CD4-positive, alpha-beta T cell treated with Interleukin-17A for 4 hours (primary cell): ENCODE measurements at regions not wholly inside any gene's neighbourhood (a gene's known extent, or its start where the extent isn't known, plus 50 kb on each side); places are given as distances from the start of the nearest gene placed in this dataset.

ENCODE experiments used
- DNase-seq: peaks from one replicate; pipeline ENCODE4 v3.0.0-alpha.2; 2020; ENCODE audit warnings: mixed read lengths

- DNase-seq = no peak
These were observed 717.9 kb upstream of the CXADR start for GRCh38 chr21:16794950-16795349.

- no peak for DNase-seq
These were observed 716.1 kb upstream of the CXADR start for GRCh38 chr21:16796776-16797175.

GRCh38 chr21:16797540-16797939 lies 715.3 kb upstream of the CXADR start:
- no peak for DNase-seq

DNA sequence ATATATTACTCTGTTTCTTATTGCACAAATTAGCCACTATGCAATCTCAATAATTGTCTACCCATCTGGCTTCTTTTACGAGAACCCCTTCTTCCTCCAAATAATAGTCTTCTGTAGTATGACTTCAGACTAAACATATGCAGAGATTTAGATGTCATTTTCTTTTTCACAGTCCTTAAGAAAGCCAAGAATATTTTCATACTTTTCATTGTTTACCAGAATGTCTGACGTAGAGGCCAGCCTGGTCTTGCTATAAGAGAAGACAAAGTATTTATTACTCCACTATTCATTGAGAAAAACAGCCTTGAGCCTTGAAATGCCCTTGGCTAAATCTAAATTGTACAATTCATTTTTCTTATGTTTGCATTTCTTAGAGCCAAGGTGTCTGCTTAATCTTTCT lies 714.9 kb upstream of the CXADR start:
- no peak for DNase-seq

GRCh38 chr21:16800536-16801275 lies 712.1 kb upstream of the CXADR start:
- no peak for DNase-seq

DNA sequence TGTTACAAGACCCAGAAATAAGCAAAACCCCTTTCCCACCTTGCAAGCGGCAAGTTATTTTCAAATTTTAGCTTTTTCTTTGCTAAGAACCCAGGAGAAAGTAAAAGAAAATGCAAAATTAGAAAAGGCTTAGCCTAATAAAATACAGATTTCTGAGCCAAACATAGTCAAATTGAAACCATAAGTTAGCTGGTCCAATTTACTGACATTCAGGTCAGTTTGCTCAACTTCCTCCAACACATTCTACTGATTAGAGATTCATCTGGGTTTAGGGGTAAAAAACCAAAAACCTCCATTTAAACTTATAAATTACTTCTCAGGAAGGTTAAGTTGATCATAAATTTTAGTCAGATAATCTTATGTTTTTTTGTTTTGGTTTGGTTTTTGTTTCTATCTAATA lies 701.8 kb upstream of the CXADR start:
- DNase-seq = no peak

- no peak for DNase-seq
These were observed 700.9 kb upstream of the CXADR start for GRCh38 chr21:16811970-16812369.

GRCh38 chr21:16815243-16815642 lies 697.6 kb upstream of the CXADR start:
- no peak for DNase-seq

DNA sequence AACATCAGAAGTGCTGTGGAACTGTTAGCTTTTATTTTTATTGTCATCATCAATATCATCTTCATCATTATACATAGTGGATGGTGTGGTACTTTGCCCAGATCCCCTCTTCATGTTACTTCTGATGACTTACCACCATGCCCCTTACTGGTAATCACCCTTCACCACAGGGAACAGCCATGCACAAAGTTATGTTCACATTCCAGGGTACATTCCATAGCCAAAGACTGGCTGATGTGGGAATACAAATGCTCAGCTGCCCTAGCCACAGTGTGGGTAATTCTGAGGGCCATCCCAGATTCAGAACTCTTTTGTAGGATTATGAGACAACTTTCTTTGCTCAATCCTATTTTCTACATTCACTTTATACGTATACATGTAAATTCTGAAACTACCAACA lies 691.3 kb upstream of the CXADR start:
- DNase-seq = no peak

DNA sequence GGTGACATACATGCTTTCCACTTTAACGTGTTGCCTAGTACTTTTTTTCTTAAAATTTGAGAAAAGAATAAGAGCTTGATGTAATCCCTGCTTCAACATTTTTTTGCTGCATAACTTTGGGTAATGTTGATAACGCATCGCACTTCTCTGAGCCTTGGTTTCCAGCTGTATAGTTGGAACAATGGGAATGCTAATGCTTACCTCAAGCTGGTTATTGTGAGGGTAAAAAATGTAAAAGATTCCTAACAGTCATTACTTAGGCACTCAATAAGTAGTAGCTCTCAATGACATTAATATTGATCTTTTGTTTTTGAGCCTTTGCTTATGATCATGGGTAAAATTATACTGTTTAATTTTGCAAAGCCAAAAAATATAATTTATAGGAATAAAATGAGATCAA lies 683.3 kb upstream of the CXADR start:
- DNase-seq = no peak

DNA sequence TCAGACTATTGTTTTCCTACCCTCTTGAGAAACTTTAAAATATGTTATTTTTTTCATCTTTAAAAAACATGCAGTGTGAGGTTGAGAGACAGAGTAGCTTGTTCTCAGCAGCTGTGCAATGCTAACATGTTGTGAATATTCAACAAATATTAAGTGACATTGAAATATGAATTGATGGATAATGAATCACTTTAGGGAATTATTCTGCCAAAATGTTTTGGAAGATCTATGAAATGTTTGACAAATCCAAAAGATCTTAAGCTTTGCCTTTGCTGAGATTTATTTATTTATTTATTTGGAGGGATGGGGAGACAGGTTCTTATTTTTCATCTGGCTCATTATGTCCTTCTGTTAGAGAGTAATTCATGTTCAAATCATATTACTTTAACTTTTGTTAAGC lies 680.1 kb upstream of the CXADR start:
- no peak for DNase-seq

DNA sequence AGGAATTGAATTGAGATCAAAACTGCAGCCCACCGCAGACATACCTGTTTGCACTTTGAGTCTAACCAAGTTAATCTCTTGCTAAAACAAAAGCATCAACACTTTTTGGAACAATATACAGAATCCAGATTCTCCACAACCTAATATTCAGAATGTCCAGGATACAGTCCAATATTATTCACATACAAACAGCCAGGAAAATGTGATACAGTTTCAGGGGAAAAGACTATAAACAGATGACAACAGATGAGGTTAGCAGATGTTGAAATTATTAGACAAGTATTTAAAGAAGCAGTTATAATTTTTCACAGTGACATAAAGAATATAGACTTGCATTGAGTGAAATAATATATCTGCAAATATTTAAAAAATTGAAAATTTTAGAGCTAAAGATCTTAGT lies 678.1 kb upstream of the CXADR start:
- no peak for DNase-seq

DNA sequence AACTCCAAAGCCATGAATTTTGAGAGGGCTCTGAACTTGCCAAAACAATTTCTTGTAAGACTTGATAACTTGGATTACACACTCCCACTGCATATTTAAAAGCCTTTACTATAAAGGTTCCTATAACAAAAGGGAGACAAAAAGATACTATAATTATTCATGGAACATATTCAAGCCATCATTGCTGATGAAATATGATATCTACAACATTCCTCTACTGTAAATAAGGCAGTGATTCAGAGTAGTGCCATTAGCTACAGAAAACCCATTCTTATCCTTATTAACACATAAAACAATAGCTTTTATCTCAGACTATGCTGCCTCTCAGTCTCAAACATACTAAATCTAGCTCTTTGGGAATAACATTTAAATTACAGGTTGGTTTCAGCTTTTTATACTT lies 675.5 kb upstream of the CXADR start:
- no peak for DNase-seq

DNA sequence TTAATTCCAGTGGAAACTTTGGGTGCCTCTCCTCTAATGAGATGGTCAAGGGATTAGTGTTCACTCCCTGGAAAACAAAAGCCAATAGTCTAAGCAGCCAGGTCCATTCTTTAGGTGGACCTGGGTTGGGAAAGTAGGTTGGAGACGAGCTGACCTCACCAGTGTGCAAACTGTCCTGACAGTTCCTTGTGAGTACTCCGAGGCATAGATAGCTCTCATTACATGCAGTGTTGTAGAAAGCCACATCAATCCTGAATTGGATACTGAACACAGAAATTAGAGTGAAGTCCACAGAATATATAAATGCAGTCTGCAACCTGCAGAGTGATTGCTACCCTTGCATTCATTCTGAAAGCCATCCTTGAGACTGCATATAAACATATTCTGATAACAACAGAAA lies 675.1 kb upstream of the CXADR start:
- no peak for DNase-seq

- no peak for DNase-seq
These were observed 674.5 kb upstream of the CXADR start for GRCh38 chr21:16838331-16838730.

DNA sequence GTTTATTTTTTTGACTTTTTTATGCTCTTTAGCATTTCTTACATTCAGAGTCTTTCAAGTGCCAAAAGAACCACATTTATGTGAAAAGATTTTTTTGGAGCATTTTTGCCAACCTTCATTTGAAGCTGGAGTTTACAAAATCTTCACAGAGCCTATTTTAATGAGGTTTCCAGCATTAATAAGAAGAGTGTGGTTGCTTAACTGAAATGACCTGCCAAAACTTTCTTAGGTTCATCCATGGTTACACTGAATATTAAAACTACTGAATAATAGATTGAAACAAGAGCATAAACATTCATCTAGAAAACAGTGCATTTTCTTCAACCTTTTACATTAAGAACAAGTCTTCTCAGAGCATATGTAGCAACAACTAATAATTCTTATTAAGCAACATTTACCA lies 672.3 kb upstream of the CXADR start:
- DNase-seq = no peak

DNA sequence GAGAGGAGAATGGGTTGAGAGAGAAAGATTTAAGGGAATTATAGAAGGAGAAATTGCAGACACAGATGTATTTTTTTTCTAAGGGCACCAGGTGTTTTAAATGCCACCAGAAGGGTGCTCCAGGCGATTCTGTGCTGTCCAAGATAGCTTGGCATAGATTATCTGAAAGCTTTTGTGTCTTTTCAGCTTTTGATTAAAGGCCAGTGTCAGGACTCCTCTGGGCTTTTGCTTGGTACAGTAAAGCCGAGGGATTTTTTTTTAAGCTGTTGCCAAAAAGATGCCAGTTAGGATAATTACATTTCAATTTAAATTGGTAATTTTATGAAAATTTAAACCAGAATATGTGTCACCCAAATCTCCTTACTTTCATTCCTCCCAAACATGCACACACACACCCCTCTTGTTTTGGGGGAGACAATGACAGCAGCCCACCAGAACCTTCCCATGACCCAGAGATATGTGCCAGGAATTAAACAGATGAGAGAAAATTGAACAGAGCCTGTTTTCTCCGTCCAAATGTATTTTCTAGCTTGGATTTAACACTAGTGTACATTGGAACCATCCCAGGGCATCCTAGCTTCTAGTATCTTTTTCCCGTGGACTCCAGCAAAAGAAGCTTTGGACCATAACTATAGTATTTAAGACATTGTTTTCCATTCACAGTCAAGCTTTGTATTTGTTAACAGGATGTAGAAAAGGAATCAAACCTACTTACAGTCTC lies 670.7 kb upstream of the CXADR start:
- no peak for DNase-seq

GRCh38 chr21:16842696-16843035 lies 670.2 kb upstream of the CXADR start:
- DNase-seq = no peak

DNA sequence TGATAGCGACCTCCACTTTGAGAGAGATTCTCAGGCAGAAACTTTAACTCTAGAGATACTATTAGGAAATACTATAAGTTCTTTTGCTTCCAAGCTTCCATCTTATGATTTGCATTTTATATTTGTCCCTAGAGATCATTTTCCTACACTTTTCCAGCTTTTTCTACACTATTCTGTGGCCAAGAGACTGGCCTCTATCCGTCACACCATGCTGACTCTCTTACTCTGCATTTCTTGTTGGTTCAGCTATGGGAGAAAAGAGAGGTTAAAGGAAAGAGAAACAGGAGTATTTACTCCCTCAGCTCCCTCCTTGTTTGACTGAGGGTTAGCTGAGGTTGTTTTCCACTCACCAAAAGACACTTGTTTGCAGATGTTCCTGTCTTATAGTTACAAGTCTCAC lies 665.6 kb upstream of the CXADR start:
- no peak for DNase-seq

GRCh38 chr21:16851054-16851453 lies 661.8 kb upstream of the CXADR start:
- no peak for DNase-seq

- DNase-seq = no peak
These were observed 657.6 kb upstream of the CXADR start for GRCh38 chr21:16855164-16855667.

GRCh38 chr21:16863362-16863905 lies 649.4 kb upstream of the CXADR start:
- no peak for DNase-seq

- DNase-seq = no peak
These were observed 648.9 kb upstream of the CXADR start for GRCh38 chr21:16863908-16864307.

DNA sequence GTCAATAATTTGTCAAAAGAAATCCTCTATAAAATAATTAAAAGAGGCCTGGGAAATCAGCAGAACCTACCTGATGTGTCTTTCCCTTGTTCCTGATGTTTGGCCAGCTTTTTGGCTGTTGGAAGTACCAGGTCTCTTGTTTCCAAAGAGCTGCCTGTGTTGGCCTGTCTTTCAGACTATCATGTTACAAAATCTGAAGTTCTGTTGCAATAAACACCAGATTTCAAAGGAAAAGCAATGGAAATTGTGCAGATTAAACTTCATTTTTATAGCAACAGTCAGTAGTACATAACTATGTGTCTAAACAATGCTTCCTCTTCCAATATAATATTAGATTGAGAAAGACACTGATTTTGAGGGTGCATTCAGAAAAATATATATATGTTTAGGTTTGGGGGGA lies 647.2 kb upstream of the CXADR start:
- no peak for DNase-seq
